NCI-H345 treated with DMSO at 0.1 percent for 48 hours (cell line): ENCODE measurements at regions not wholly inside any gene's neighbourhood (a gene's known extent, or its start where the extent isn't known, plus 50 kb on each side); places are given as distances from the start of the nearest gene placed in this dataset.
"Not testable (repeated sequence)": the region's sequence is repeated elsewhere in the genome, so short reads cannot be mapped to it uniquely, and the experiment has no call there.

Source experiments
- DNase-seq: peaks from one replicate; lab custom pipeline; 2025; ENCODE audit not compliant: unreplicated experiment; lab: John Stamatoyannopoulos, UW

GRCh38 chr2:242001853-242002252 is 132.3 kb downstream of the RTP5 start:
- no peak for DNase-seq

GRCh38 chr2:242002944-242003343 is 133.4 kb downstream of the RTP5 start:
- no peak for DNase-seq

- no peak for DNase-seq
Observed at GRCh38 chr2:242004223-242004901, 134.8 kb downstream of the RTP5 start.

GRCh38 chr2:242004902-242005230 is 135.3 kb downstream of the RTP5 start:
- no peak for DNase-seq

GRCh38 chr2:242006091-242006634 is 136.6 kb downstream of the RTP5 start:
- not testable (repeated sequence) for DNase-seq

GRCh38 chr2:242008908-242009307 is 139.4 kb downstream of the RTP5 start:
- not testable (repeated sequence) for DNase-seq

- not testable (repeated sequence) for DNase-seq
Observed at GRCh38 chr2:242009846-242010245, 140.3 kb downstream of the RTP5 start.

GRCh38 chr2:242010252-242011166 is 141.0 kb downstream of the RTP5 start:
- not testable (repeated sequence) for DNase-seq

GRCh38 chr2:242011167-242011513 is 141.6 kb downstream of the RTP5 start:
- no peak for DNase-seq

- no peak for DNase-seq
Observed at GRCh38 chr2:242011516-242011915, 142.0 kb downstream of the RTP5 start.

GRCh38 chr2:242011991-242012764 is 142.6 kb downstream of the RTP5 start:
- no peak for DNase-seq

GRCh38 chr2:242012956-242013764 is 143.6 kb downstream of the RTP5 start:
- no peak for DNase-seq

- DNase-seq = no peak
Observed at GRCh38 chr2:242013771-242014170, 144.2 kb downstream of the RTP5 start.

- DNase-seq = no peak
Observed at GRCh38 chr2:242015108-242016065, 145.9 kb downstream of the RTP5 start.

- no peak for DNase-seq
Observed at GRCh38 chr2:242017086-242017485, 147.6 kb downstream of the RTP5 start.

GRCh38 chr2:242018416-242018815 is 148.9 kb downstream of the RTP5 start:
- not testable (repeated sequence) for DNase-seq

- DNase-seq = no peak
Observed at GRCh38 chr2:242019344-242019743, 149.8 kb downstream of the RTP5 start.

- DNase-seq = no peak
Observed at GRCh38 chr2:242020196-242021004, 150.9 kb downstream of the RTP5 start.
